ENCODE measurements at regions not wholly inside any gene's neighbourhood (a gene's known extent, or its start where the extent isn't known, plus 50 kb on each side); places are given as distances from the start of the nearest gene placed in this dataset.

- no peak for TF ChIP-seq CTCF (IDR thresholded peaks at IDR 0.05; ENCODE audit: insufficient read depth, low read length)
- TF ChIP-seq REST (IDR thresholded peaks at IDR 0.05; ENCODE audit: insufficient replicate concordance, low read depth) = no peak
- no peak for TF ChIP-seq POLR2AphosphoS5 (IDR thresholded peaks at IDR 0.05; ENCODE audit: low read depth)
- TF ChIP-seq GABPA (IDR thresholded peaks at IDR 0.05; ENCODE audit: low read depth) = no peak
Measured at GRCh38 chr2:235133837-235134236, 182.0 kb downstream of the SH3BP4 start.
